Kidney epithelial cell (primary cell): ENCODE measurements at regions not wholly inside any gene's neighbourhood (a gene's known extent, or its start where the extent isn't known, plus 50 kb on each side); places are given as distances from the start of the nearest gene placed in this dataset.

ENCODE experiments used
- DNase-seq: peaks from one replicate; pipeline ENCODE4 v3.0.0-alpha.2; 2010; ENCODE audit warnings: low read depth
- H3K27me3 ChIP-seq: 2 replicates; pipeline ENCODE4 v1.6.0; 2011; ENCODE audit warnings: low read length; ENCODE audit not compliant: control insufficient read depth, insufficient read depth
- H3K36me3 ChIP-seq: 2 replicates; pipeline ENCODE4 v1.5.1; 2011; ENCODE audit warnings: low read length; ENCODE audit not compliant: control insufficient read depth, insufficient read depth
- H3K4me3 ChIP-seq: 2 replicates; pipeline ENCODE4 v1.5.1; 2011; ENCODE audit warnings: low read depth, mild to moderate bottlenecking, control low read depth, low read length
- TF ChIP-seq, protein P1 (sequence below): IDR thresholded peaks from 2 replicates; pipeline ENCODE4 v1.5.1; 2011; ENCODE audit warnings: mild to moderate bottlenecking, moderate library complexity, low read length, control low read depth, inconsistent platforms; ENCODE audit not compliant: insufficient read depth, poor library complexity, severe bottlenecking

- no peaks in the 10 kb centered on the region for H3K36me3 ChIP-seq
- H3K4me3 ChIP-seq, result no peak overlapping the region
- H3K27me3 ChIP-seq, result no peaks in the 10 kb centered on the region
- no peak for DNase-seq
- TF ChIP-seq, protein P1, sequence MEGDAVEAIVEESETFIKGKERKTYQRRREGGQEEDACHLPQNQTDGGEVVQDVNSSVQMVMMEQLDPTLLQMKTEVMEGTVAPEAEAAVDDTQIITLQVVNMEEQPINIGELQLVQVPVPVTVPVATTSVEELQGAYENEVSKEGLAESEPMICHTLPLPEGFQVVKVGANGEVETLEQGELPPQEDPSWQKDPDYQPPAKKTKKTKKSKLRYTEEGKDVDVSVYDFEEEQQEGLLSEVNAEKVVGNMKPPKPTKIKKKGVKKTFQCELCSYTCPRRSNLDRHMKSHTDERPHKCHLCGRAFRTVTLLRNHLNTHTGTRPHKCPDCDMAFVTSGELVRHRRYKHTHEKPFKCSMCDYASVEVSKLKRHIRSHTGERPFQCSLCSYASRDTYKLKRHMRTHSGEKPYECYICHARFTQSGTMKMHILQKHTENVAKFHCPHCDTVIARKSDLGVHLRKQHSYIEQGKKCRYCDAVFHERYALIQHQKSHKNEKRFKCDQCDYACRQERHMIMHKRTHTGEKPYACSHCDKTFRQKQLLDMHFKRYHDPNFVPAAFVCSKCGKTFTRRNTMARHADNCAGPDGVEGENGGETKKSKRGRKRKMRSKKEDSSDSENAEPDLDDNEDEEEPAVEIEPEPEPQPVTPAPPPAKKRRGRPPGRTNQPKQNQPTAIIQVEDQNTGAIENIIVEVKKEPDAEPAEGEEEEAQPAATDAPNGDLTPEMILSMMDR, result no peak
These were observed 181.0 kb downstream of the AASDH start for GRCh38 chr4:56206258-56206657.

- Histone ChIP-seq H3K27me3 (no peaks in the 10 kb centered on the region), H3K4me3 (no peak overlapping the region), H3K36me3 (no peaks in the 10 kb centered on the region)
- TF ChIP-seq, protein P1, result no peak
- DNase-seq, result no peak
These were observed 187.0 kb downstream of the AASDH start for GRCh38 chr4:56200275-56200674.

DNA sequence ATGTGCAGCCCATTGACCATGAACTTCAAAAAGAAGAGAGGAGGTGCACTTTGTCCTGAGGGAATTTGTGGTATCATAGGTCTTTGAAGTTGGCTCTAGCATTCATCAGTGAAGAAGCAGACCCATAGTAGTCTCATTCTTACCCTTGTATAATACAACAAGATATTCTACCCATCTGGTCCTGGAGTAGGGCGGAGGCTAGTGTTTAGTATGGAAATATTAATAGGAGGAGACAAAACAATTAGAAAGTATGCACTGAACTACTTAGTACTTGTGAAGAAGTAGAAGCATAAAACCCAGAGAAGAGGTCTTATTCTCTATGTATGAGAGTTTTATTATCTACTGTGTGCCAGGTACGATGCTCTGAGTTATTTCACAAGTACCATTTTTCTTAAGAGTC is 189.0 kb downstream of the AASDH start:
- TF ChIP-seq, protein P1, result no peak
- no peaks in the 10 kb centered on the region for H3K27me3 ChIP-seq
- no peak overlapping the region for H3K4me3 ChIP-seq
- no peaks in the 10 kb centered on the region for H3K36me3 ChIP-seq
- no peak for DNase-seq

- TF ChIP-seq, protein P1, result no peak
These were observed 189.9 kb downstream of the AASDH start for GRCh38 chr4:56197387-56197786.

DNA sequence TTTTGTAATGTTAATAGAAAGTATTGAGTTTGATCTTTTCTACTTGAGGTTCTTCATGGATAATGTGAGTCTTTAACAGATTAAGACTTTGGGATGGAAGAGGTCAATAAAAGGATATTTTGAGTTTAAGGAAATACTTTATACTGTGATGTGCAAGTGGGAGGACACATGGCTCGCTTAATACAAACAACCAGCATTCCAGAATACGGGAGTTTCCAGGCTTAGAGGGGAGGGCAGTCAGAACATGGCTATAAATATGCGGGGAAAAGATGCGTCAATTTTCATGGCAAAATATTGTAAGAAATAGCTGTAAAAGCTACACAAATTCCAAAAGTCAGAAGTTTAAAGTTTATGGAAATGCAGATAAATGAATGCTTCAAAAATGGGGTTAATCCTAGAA is 192.3 kb downstream of the AASDH start:
- Histone ChIP-seq H3K27me3 (no peaks in the 10 kb centered on the region), H3K36me3 (no peaks in the 10 kb centered on the region), H3K4me3 (no peak overlapping the region)
- DNase-seq, result no peak
- TF ChIP-seq, protein P1, result no peak

More at GRCh38 chr4:56197387-56197786, 189.9 kb downstream of the AASDH start:
- H3K4me3 ChIP-seq, result no peak overlapping the region
- H3K27me3 ChIP-seq, result no peaks in the 10 kb centered on the region
- H3K36me3 ChIP-seq, result no peaks in the 10 kb centered on the region
- DNase-seq, result no peak

DNA sequence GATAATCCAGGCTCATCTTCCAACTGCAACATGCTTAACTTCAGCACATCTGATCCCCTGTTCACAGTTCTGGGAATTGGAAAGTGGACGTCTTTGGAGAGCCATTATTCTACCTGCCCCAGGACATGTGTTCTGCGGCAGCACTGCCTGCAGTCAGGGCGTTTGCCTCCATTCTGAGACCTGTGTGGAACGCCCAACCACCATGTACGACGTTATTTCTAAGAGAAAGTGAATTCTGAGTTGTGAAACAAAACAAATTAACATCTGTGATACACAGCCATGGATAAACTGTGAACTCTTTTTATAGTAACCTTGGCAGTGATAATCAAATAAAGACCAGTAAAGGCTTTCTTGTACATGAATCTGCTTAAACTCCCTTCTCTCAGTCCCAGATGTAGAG is 195.8 kb downstream of the AASDH start:
- Histone ChIP-seq H3K27me3 (no peaks in the 10 kb centered on the region), H3K36me3 (no peaks in the 10 kb centered on the region), H3K4me3 (no peak overlapping the region)
- DNase-seq, result no peak
- TF ChIP-seq, protein P1, result no peak
